Activated CD8-positive, alpha-beta memory T cell treated with anti-CD3 and anti-CD28 coated beads for 36 hours (primary cell): ENCODE measurements at regions not wholly inside any gene's neighbourhood (a gene's known extent, or its start where the extent isn't known, plus 50 kb on each side); places are given as distances from the start of the nearest gene placed in this dataset.

Experiments used
- CTCF ChIA-PET: fragments of 350-600 bp; sonication (Branson Sonifier 250); formaldehyde crosslinking; loops from one replicate; lab custom pipeline; 2021; ENCODE audit warnings: antibody characterized with exemption; lab: Charles Lee
- POLR2A ChIA-PET: fragments of 350-600 bp; sonication (Branson Sonifier 250); formaldehyde crosslinking; loops from one replicate; lab custom pipeline; 2021; ENCODE audit warnings: antibody characterized with exemption; lab: Charles Lee

GRCh38 chr2:167423731-167424130 is 535.5 kb downstream of the XIRP2 start:
- POLR2A ChIA-PET = no interaction called here
- CTCF ChIA-PET = no interaction called here

DNA sequence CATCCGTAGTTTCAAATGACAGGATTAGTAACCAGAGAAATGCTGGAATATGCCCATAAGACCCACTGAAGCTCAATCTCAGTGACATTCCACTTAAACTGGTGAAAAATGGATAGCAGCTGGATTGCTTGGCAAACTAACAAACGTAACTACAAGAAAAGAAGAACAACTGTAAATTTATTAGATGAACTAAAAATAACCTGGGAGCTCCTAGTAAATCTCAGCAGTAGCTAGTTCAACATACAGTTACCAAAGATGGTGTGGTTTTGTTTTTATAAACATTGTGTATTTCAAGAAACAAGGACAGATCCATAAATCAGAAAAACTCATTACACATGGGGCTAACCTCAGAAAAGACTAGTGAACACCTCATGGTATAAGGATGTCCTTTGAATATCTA is 531.9 kb downstream of the XIRP2 start:
- ChIA-PET CTCF (no interaction called here), POLR2A (no interaction called here)

DNA sequence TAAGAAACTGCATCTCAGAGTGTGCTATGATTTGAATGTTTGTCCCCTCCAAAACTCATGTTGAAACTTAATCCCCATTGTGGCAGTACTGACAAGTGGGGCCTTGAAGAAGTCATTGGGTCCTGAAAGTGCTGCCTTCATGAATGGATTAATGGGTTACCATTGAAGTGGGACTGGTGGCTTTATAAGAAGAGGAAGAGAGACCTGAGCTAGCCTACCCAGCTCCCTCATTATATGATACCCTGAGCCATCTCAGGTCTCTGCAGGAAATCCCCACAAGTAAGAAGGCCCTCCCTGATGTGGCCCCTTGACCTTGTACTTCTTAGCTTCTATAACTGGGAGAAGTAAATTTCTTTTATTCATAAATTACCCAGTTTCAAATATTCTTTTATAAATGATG is 526.8 kb downstream of the XIRP2 start:
- ChIA-PET POLR2A (no interaction called here), CTCF (no interaction called here)

DNA sequence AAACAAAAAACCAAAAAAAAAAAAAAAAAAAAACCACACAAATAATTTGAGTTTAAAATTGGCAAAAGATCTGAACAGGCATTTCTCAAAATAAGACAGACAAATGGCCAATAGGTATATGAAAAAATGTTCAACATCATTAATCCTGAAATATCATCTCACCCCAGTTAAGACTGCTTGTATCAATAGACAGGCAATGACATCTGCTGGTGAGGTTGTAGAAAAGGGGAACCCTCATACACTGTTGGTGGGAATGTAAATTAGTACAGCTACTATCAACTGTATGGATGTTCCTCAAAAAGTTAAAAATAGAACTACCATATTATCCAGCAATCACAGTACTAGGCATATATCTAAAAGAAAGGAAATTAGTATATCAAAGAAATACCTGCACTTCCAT is 523.1 kb downstream of the XIRP2 start:
- ChIA-PET POLR2A (no interaction called here), CTCF (no interaction called here)

DNA sequence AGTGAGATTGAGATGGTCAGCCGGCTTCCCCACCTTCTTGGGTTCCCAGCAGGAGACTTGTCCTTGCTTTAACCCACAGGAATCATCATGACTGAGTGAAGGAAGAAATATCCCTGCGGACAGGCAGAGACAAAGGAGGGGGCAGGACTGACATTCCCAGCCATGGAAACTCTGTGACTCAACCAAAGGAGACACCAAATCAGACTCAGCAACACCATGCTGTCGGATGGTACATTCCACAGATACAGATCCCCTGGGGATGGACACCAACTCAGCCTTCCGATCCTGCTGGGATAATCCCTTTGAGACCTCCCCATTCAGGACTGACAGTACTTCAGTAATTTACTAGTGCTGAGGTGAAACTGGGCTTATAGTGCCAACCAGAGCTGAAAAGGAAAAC is 518.3 kb downstream of the XIRP2 start:
- ChIA-PET POLR2A (no interaction called here), CTCF (no interaction called here)

DNA sequence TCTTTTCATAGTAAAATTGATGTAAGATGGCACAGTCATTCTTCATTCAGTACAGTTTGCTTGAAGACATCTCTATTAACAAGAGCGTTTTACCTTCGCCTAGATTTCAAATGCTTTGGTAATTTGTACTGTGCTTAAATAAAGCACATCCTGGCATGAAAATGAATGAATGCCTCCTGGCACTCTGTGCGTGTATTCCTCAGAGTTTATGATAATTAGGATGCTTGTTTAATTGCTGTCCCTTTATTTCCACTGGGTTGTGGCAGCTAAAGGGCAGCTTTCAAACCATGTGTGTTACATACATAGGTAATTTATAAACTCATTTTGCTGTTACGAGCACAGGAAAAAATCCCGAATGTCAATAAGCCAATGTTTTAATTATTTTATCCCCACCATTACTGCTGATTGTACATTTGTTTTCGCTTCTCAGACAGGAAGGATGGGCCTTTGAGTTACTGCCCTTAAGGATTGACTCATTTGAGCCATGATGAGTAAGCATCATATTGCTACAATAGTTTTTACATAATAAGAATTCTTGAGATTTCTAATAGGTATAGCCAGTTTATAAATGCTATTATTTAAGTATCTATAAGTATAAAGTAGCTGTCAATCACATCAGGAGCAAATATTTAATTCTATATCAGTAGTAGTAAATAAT is 516.5 kb downstream of the XIRP2 start:
- POLR2A ChIA-PET = no interaction called here
- CTCF ChIA-PET = no interaction called here

- CTCF ChIA-PET = no interaction called here
- POLR2A ChIA-PET = no interaction called here
These were observed 513.0 kb downstream of the XIRP2 start for GRCh38 chr2:167401309-167401708.

GRCh38 chr2:167400546-167400945 is 512.3 kb downstream of the XIRP2 start:
- POLR2A ChIA-PET = no interaction called here
- CTCF ChIA-PET = no interaction called here

DNA sequence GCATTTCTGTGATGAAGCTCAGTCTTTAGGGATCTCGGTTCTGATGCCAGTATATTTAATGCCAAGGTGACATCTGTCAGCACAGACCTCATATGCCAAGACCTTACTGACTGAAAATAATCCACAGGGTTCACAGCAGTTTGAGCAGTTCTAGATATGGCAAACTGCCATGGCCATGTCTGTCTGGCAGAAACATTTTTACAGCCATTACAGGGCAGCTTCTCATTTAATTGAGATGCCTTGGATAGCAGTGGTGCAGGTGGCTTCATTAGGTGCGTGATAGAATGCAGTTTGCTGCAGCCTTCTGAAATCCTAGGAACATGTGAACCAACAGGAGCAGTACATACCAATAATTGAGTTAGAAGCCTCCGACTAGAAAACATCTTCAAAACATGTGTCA is 510.6 kb downstream of the XIRP2 start:
- POLR2A ChIA-PET = no interaction called here
- CTCF ChIA-PET = no interaction called here

DNA sequence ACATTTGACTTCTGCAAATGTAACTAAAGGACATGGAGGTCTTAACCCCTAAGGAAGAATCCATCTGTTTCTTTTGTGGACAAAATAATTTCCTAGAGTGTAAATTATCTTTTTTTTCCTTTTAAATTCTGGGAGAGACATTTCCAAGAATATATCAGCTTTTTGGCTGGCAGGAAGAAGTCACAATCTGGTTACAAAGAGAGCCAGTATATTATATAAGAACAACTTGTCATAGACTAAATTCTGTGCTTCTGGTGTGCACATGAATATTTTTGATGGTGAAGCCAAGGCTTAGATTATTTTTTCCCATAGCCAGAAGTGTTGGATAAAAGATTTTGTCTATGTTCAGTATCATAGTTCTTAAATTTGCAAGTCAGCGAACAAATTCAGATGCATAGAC is 500.6 kb downstream of the XIRP2 start:
- CTCF ChIA-PET = no interaction called here
- POLR2A ChIA-PET = no interaction called here

DNA sequence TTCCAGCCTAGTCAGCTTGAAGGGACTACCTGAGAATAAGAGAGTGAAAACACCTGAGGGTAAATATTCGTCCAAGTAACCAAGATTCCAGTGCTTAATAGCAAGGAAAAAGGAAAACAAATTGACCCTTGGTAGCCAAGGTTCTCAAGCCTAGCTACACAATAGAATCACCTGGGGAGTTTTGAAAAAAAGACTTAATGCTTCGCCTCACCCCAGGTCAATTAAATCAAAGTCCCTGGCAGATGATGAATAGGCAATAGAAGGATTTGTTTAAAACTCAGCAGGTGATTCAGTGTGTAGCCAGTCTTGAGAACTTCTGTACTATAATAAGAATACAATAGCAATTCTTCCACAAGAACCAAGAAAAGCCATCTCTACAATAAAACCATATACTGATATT is 500.2 kb downstream of the XIRP2 start:
- POLR2A ChIA-PET = no interaction called here

DNA sequence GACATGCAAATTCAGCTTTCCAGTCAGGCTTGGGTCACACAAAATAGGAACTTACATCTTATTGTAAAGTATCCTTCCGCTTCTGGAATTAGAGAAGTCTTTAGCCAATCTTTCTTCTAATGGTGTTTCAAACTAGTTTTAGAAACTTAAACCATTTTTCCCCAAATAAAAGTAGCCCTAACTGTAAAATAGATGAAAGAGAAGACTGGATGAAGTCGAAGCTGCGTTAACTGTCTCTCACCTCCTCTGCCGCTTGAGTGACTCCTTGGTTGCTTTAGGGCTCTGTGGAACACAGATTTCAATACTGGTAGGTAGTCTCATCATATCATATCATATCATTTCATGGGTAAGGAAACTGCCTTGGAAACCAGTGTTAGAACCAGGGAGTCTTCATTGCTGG is 498.4 kb downstream of the XIRP2 start:
- CTCF ChIA-PET = no interaction called here

More for the DNA sequence above, 500.2 kb downstream of the XIRP2 start:
- CTCF ChIA-PET = no interaction called here

DNA sequence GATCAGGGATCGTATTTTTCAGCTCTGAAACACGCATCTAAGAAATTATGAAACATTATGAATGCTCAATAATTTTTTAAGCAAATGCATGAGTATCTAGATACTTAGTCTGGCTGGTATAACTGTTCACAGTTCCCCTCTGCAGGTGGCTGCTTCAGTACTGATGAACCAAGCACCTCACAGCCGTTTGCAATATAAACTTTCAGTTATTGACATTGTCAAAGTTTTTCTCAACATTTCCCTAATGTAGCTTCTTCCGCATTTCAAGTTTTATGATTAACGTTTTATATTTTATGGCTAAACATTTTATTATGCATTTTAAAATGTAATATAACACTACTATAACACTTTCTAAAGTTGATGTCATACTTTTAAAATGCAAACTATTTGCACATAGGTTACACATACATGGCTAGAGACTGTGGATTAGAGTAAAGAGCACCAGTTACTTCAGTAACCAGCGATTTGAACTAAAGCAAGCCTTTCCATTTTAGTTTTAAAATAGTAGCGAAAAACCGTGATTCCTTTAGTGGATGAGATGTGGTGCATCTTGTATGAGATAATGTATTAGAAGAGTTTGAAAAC is 495.4 kb downstream of the XIRP2 start:
- CTCF ChIA-PET = no interaction called here
- POLR2A ChIA-PET = no interaction called here

More for the DNA sequence above, 498.4 kb downstream of the XIRP2 start:
- POLR2A ChIA-PET = no interaction called here

DNA sequence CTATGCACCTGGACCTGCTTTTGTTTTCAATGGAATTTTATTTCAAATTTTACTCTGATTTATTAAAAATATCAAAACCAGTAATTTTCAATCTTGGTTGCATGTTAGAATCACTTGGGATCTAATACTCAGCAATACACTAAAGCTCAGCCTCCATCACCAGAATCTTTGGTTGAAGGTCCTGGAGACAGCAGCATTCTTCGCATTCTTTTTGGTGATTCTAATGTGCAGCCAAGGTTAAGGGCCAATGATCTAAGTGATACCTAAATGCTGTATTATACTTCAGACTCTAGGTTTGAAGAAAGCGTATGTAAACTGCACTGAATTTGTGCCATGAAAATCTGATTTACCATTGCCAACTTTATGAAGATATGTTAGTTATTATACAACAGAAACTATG is 493.1 kb downstream of the XIRP2 start:
- CTCF ChIA-PET = interaction anchor here (0.6 kb wide), 1 partner anchor 600 kb away, joined by 3 read pairs; no protein-coding TSS in a partner anchor
- POLR2A ChIA-PET = no interaction called here

GRCh38 chr2:167380555-167380954 is 492.3 kb downstream of the XIRP2 start:
- ChIA-PET POLR2A (no interaction called here), CTCF (no interaction called here)

GRCh38 chr2:167380094-167380493 is 491.8 kb downstream of the XIRP2 start:
- ChIA-PET CTCF (no interaction called here), POLR2A (no interaction called here)

DNA sequence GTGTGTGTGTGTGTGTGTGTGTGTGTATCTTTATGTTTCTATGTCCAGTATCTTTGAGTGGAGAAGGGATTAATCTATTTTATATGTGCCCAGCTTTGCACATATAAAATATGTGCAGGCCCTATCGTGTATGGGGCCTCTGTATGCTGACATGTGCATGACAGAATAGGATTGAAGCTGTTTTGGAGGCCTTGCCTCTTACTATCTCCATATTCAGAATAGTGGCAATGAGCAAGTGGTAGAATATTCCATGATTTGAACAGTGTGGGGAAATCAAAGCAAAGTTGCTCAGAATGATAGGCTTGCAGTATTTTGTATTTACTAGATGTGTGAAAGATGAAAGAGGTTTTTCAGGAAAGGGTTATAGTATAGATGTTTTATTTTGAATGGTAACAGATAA is 480.8 kb downstream of the XIRP2 start:
- CTCF ChIA-PET = no interaction called here
- POLR2A ChIA-PET = no interaction called here

- ChIA-PET POLR2A (no interaction called here), CTCF (no interaction called here)
These were observed 480.1 kb downstream of the XIRP2 start for GRCh38 chr2:167368371-167368770.

GRCh38 chr2:167365216-167365615 is 476.9 kb downstream of the XIRP2 start:
- ChIA-PET CTCF (no interaction called here), POLR2A (no interaction called here)

GRCh38 chr2:167361426-167361825 is 473.1 kb downstream of the XIRP2 start:
- ChIA-PET POLR2A (no interaction called here), CTCF (no interaction called here)

DNA sequence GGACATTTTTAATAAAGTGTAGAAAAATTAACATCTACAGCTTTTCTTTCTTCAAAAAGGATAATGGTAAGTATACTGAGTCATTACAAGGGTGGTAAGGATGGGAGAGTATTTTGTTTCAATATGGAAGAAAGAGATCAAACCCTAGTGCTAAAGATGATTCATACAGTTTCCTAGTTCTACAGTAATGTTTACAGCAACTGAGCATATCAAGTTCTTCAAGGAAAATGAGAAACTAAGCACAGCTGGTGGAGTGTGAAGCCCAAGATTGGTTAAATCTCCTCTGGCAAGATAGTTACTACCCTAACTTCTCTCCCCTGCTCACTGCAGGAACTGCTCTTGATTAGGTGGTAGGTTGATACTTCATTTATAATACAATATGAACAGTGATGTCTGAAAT is 467.5 kb downstream of the XIRP2 start:
- ChIA-PET POLR2A (no interaction called here), CTCF (no interaction called here)
